ENCODE measurements at regions not wholly inside any gene's neighbourhood (a gene's known extent, or its start where the extent isn't known, plus 50 kb on each side); places are given as distances from the start of the nearest gene placed in this dataset.

DNA sequence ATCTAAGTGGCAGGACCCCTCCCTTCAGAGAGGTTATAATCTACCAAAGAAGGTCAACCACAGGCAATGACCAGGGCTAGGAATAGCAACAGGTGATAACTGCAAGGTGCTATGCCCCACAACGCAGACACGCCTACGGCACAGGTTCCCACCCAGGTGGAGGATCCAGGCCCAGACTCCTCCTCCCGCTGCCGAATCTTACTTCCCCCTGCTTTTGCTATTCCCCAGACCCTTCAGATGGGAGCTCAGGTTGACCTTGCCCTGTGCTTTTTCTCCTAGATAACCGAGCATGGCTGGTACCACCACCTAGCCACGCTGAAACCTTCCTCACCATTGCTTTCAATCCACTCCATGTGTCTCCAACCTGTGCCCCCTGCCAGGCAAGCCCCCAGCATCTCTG, 142.2 kb upstream of the IGF1R start:
- in situ Hi-C loops (cut with MboI; ENCODE audit: low sequenced_read_pairs), result loop anchor here (25.0 kb wide), 1 partner anchor 381 kb away; no protein-coding TSS in a partner anchor

DNA sequence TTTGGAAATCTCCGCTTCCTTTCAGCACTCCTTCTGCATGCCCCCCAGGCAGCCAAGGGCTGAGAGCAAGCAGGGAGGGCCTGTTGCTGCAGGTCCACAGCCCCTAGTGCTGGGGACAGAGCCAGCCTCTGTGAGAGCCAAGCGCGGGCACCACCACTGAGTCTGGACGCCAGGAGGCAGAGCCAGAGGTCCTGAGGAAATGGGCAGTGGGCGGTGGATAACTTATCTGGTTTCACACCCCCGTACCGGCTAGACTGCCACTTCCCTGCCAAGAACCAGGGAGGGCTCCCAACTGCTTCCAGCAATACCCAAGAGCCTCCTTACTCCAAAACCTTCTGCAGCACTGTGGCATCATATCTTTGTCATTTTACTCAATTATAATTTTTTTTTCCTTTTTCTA, 141.6 kb upstream of the IGF1R start:
- in situ Hi-C loops (cut with MboI; ENCODE audit: low sequenced_read_pairs), result loop anchor here (25.0 kb wide), 1 partner anchor 381 kb away; no protein-coding TSS in a partner anchor

DNA sequence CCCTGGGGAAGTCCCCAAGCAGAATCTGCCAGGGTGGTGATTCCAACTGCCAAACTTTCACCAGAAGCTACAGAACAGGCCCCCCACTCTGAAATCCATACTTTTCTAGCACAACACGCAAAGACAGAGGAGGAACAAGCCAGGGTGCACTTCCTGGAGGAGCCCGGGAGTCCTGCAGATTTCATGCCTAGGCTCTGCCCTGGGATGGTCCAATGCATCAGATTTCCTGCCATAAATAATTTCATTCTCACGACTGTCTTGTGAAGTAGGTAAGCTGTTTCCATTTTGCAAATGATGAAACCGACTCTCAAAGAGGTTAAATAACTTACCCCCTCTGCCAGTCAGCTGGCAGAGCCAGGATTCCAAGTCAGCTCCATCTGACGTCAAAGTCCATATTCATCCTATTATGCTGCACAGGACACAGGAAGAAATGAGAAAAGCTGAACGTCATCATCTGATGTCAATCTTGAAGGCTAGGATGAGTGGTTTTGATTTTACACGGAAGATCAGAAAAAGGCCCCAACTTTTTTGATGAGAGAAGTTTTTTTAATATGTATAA, 134.8 kb upstream of the IGF1R start:
- in situ Hi-C loops (cut with MboI; ENCODE audit: low sequenced_read_pairs), result loop anchor here (10.0 to 25.0 kb wide), 2 partner anchors 374 to 561 kb away; no protein-coding TSS in a partner anchor

DNA sequence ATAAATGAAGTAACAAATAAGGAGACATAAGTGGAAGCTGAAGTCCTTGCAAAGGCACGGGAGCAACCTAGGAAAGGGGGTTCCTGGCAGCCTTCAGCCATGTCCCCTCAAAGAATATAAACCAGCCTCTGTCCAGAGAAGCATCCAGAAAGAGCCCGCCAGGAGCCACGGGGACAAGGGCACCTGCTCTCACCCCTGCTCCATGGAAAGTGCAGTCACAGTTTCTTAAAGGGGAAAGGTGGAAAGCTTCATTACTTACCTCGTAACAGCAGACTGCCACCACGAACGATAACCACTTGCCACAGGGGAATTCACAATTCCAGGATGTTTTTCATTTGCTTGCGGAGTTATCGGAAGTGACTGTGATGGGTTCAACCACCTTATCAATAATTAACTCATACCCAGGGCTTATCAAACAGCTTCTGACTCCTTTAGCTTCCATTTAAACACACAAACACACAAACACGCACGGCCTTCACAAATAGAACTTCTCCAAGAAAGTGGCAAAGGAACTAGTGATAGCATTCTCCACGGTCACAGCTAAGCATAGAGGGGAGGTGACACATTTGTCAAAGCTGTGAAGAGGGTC, 134.2 kb upstream of the IGF1R start:
- in situ Hi-C loops (cut with MboI; ENCODE audit: low sequenced_read_pairs), result loop anchor here (10.0 to 25.0 kb wide), 2 partner anchors 373 to 561 kb away; no protein-coding TSS in a partner anchor

DNA sequence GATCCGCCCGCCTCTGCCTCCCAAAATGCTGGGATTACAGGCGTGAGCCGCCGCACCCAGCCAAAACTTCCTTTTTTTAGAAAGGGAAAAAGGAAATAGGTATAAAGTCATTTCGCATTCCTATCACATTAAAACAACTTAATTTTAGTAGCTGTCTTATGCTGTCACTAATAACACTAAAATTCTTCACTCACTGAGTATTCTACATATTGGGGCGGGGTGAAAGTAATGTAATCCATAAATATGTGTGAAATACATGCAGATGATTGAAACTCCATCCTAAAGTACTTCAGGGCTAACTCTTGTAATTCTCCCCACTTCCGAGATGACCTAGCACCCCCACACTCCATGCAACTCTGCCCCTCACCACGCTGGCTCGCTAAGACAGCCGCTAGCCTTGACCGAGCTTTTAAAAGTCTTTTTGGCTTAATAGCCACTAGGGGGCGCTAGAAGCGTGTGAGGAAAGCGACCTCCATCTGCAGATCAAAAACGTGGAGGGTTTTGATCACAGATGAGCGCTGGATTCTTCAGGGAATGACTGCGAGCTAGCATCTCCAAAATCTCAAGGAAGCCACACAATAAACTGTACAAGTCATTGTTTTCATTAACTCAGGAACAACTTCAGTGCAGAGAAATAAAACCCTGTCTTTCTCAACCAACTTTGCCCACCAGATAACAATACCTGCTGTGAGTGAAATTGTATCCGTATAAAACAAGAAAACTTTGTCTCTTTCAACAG, 129.3 kb upstream of the IGF1R start:
- in situ Hi-C loops (cut with MboI; ENCODE audit: low sequenced_read_pairs), result loop anchor here (10.0 to 25.0 kb wide), 2 partner anchors 368 to 556 kb away; no protein-coding TSS in a partner anchor

DNA sequence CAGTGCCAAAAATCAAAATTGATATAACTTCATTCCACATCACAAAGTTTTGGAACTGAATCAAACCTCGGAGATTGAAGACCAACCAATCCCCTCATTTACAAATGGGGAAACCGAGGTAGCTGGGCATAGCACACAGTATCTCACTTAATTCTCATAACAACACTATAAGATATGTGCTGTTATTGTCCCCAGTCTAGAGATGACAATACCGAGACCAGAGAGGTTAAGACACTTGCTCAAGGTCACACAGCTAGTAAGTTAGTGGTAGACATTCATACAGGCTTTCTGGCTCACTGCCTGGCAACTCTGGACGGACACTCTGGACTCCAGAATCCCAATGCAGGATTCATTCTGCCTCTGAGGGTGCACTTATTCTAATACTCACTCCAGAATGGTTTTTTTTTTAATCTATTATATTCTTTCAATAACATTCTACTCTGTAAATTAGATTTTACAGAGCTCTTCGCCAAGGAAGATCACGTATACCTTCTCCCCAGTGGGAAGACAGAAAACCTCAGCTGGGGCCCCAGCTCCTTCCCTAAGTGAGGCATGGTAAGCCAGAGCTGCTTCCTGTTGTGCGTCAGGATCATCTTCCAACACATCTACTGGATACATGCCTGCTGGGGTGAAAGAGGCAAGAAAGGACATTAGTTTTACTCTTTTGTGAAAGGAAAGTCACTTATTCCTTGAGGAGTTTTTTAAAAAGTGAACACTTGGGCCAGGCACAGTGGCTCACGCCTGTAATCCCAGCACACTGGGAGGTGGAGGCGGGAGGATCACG, 128.4 kb upstream of the IGF1R start:
- in situ Hi-C loops (cut with MboI; ENCODE audit: low sequenced_read_pairs), result loop anchor here (10.0 to 25.0 kb wide), 2 partner anchors 367 to 555 kb away; no protein-coding TSS in a partner anchor

DNA sequence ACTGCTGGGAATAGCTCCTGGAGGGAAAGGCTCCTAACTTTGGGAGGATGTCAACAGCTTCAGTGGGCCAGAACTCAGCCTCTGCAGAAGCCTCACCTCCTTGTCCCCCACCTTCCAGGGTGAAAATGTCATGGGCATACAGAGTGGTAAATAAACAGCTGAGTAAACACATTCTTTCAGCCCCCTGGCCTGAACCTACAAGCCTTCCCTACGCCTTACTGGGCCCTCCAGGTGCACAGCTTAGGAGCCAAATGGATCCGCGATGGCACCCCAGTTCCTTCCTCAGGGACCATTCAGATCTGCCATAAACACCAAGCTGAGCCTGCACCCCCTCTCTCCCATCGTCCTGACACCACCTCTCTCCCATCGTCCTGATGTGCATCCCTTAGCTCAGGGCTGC, 126.2 kb upstream of the IGF1R start:
- in situ Hi-C loops (cut with MboI; ENCODE audit: low sequenced_read_pairs), result loop anchor here (25.0 kb wide), 1 partner anchor 365 kb away; no protein-coding TSS in a partner anchor

DNA sequence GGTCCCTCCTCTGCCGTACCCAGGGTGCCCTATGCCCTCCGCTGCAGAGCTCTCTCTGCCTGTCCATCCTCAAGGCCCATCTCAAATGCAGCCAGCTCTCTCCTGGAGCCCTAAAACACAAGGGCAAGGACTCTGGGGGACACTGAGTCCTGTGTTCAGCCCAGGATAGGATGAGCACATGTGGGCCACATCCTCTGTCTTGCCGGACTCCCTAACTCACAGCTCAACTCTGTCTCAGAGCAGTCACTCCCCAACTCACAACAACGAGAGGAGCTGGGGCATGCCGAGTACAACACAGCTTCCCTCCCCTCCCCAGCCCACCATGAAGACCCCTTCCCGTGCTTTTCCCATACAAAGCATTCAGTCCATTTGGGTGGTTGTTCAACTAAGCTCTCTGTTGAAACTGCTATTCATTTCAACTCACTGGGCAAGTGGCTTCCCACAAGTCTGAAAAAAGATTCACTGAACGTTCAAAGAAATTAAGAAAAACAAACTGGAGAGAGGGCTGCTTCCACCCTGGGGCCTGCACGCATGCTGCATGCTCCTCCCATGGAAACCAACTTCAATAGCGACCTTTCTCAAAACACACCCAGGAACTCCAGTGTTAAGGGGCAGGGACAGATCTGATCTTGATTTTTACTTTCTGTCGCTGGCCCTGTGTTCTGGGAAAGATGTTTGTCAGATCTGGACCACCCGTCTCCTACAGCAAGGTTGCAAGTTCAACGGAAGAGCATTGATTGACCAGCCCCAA, 124.3 kb upstream of the IGF1R start:
- in situ Hi-C loops (cut with MboI; ENCODE audit: low sequenced_read_pairs), result loop anchor here (25.0 kb wide), 1 partner anchor 363 kb away; no protein-coding TSS in a partner anchor

DNA sequence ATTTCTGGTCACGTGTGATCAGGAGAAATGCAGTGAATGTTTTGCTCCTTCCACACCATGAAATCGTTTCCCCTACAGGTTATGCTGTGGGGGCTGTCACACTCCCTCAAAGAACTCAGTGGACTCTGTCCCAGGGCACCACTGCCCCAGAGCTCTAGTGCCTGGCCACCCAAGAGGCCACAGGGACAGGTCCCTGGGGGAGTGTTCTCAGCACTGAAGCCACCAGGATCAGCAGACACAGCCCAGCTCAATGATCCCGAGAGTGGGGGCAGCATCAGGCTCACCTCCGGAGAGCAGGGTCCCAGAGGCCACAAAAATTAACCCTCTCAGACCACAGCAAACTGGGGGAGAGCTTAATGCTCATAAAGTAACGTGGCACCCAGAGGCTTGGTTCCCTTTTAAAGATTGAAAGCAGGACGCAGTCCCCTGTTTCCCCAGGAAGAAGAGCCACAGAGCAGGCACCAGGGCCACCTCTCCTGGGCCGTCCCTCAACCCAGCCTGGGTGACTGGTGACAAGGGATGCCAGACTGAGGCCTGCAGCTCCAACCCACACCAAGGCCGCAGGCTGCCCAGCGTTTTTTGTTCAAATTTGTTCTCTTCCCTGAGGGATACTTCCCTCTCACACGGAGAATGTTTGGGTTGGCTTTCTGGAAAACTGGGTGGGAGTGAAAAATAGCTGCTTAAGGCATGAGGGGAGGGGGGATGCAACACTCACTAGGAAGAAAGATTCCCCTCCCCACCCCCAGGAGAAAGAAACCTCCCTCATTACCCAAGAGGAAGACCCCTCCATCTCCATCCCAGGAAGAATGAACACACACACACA, 123.3 kb upstream of the IGF1R start:
- in situ Hi-C loops (cut with MboI; ENCODE audit: low sequenced_read_pairs), result loop anchor here (25.0 kb wide), 1 partner anchor 362 kb away; no protein-coding TSS in a partner anchor

DNA sequence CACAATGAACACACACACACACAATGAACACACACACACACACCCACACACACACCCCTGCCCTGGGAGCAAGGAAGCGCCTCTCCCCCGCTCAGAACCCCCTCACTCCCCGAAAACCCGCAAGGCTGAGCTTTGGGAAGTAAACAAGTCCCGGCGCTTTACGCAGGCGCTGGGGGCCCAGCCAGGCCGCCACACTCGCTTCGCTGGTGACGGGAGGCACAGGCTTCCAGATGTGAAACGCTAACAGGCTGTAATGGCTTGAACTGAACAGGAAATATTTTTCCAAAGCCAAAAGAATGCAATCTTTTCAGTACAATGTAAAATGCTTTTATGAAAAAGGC, 122.7 kb upstream of the IGF1R start:
- in situ Hi-C loops (cut with MboI; ENCODE audit: low sequenced_read_pairs), result no loop called here

DNA sequence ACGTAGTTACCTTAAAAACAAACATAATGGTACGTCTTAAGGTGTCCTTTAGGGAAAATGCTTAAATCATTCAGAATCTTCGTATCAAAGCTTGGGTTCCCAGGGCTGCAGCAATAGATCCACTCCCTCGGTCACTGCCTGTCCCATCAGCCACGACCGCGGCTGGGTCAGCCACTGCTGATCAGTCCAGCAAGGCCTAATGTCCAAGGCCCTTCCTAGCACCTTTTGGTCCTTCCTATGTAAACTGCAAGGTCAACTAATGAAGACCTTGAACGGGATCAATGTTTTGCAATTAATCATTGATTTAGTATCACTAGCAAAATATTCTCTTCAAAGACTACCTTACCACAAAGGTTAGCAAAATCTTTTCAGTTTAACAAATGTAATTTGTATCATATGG, 122.2 kb upstream of the IGF1R start:
- in situ Hi-C loops (cut with MboI; ENCODE audit: low sequenced_read_pairs), result no loop called here

DNA sequence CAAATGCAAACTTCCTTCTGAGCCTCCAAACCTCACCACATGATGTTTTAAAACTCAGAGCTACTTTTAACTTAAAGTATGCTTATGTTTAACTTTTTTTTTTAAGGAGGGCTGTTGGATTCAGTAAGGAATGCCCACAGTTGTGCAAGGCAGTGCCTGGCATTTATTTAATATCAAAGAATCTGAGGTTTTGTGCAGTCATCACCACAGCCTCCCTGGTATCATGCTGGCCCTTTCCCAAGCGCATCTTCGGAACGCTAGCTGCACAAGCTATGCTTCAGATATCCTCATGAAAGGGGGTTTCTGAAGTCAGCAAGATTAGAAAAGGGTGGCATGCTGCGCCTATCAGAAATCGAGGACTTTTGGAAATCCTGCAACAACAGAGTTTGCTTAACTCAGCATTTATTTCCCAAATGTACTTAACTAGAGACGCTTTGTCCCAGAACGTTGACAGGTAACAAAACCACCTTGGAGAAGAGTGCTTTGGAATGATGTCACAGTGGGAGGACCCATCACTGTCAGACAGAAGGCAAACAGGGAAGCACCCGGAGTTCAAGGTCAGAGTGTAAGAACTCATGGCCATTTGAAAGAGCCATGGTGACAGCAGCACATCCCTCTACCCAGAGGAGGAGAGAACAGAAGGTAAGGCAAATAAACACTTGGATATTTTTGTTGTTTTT, 120.2 kb upstream of the IGF1R start:
- in situ Hi-C loops (cut with MboI; ENCODE audit: low sequenced_read_pairs), result no loop called here

DNA sequence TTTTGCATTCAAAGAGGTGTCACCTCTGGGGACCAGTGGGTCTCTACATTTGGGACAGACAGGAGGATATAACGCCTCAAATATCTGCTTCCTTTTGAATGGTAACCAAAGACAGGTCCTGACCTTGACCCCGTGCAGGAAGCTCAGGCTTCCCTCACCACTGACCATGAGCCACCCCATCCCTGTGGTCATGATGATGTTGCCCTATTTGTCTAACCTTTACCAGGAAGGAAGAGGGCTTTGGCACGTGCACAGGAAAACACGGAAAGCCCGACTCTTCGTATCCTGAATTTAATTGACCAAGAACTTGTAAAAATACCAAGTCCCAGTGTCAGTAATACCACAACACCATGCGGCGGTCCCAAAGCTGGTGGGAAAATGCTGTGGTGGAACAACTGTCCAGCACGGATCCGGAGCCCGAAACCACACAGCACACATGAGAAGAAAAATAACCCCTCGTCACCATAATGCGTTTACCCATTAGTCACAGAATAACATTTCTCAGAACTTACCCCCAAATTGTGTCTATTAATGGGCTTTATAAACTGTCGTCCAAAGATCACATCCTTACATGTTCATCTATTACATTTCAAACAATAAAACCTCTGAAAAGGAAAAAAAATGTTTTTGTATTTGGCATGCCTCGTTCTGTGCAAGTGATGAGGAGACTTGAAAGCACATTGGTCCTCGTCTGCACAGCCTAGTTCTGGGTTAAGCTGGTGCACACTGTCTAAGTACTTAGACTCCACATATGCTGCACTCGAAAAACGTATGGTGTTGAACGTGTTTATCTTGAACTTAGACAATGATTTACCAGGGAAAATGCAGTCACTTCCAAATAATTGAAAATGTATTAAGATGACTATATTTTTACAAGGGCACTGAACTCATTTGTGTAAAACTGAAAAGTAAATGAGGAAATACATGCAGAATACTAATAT, 118.9 kb upstream of the IGF1R start:
- in situ Hi-C loops (cut with MboI; ENCODE audit: low sequenced_read_pairs), result no loop called here

DNA sequence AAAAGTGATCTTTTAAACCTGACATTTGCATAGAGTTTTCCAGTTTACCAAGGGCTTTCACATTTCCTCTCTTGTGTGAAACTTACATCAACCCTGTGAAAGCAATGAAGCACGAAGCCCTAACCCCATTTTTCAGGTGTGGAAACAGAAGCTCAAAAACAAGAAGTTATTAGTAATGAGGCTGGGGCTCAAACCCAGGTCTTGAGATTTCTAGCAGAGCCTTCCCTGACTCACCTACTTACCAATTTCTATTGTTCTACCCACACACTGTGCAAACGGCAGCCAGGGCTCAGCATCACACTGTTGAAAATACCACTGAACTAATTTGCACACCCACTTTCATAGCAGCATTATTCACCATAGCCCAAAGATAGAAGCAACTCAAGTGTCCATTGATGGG, 117.8 kb upstream of the IGF1R start:
- in situ Hi-C loops (cut with MboI; ENCODE audit: low sequenced_read_pairs), result no loop called here

DNA sequence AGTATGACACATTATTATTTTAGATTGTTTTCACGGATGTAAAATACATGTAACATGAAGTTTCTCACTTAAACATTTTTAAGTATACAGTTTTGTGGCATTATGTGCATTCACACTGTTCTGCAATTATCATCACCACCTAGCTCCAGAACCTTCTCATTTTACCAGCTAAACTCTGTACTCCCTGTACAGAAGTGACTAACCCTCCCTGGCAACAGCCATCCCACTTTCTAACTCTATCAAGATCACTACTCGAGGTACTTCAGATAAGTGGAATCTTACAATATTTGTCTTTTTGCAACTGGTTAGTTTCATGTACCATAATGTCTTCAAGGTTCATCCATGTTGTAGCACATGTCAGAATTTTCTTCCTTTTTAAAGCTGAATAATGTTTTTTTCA, 116.3 kb upstream of the IGF1R start:
- in situ Hi-C loops (cut with MboI; ENCODE audit: low sequenced_read_pairs), result no loop called here

DNA sequence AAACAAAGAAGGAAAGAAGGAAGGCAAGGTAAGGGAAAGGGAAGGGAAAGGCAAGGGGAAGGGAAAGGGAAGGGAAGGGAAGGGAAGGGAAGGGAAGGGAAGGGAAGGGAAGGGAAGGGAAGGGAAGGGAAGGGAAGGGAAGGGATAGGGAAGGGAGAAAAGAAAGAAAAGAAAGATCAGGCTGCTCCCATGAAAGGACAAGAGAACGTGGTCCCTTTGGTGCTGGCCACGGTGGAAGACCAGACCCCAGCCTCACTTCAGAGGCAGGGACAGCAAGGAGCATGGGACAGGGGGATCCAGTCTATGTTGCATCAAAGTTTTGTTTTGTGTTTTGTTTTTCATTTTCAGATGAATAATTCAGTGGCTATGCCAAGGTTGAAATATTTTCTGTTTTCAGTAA, 111.4 kb upstream of the IGF1R start:
- in situ Hi-C loops (cut with MboI; ENCODE audit: low sequenced_read_pairs), result no loop called here

DNA sequence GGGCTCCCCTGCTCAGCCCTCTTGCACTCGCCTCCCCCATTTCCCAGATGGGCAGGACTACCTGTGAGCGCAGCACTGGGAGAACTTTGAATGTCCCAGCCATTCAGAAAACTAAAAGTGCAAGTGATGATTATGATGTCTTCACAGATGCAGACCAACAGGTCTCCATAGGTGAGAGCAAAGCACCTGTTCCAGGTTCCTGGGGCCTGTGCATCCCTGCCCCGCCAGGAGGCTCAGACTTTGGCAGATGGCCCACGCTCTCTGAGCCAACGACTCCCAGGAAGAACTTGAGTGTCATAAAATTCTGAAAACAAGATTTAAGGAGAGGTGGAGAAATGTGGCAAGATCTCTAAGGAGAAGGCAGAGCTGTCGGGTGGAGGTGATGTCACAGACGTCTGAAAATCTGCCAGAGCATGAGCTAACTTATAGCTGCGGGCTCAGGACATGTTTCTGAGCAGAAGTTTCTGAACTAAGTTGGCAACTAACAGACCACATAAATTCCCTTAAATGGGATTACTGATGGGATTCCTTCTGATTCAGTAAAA, 110.8 kb upstream of the IGF1R start:
- in situ Hi-C loops (cut with MboI; ENCODE audit: low sequenced_read_pairs), result no loop called here

DNA sequence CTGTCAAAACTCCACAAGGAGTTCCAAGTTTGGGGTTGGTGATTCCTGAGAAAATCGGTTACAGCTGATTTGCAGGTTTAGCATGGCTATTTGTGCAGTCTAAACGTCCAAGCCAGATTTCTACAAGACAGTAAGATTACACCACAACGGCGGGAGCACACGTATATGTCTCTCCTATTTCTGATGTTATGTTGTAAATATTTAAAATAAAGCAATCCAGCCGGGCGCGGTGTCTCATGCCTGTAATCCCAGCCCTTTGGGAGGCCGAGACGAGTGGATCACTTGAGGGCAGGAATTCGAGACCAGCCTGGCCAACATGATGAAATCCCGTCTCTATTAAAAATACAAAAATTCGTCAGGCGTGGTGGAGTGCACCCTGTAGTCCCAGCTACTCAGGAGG, 106.8 kb upstream of the IGF1R start:
- in situ Hi-C loops (cut with MboI; ENCODE audit: low sequenced_read_pairs), result no loop called here
